H1 (cell line): ENCODE measurements at regions not wholly inside any gene's neighbourhood (a gene's known extent, or its start where the extent isn't known, plus 50 kb on each side); places are given as distances from the start of the nearest gene placed in this dataset.

ENCODE experiments used
- GTF2F1 ChIP-seq: IDR thresholded peaks from 2 replicates; pipeline ENCODE4 v1.6.1; 2012; ENCODE audit warnings: low read depth, low read length, improper control_type of control experiment, borderline replicate concordance
- POLR2A ChIP-seq, 2 experiments: IDR thresholded peaks; 1 replicate in 1 of 2; 2 replicates in 1 of 2; pipeline ENCODE4 v1.6.1; 2011; ENCODE audit warnings: low read depth in 2 of 2, low read length in 2 of 2, mild to moderate bottlenecking in 2 of 2; ENCODE audit errors: control extremely low read depth in 1 of 2
- RNF2 ChIP-seq: fragments of 200-900, 300-1000 bp; sonication (generic); IDR thresholded peaks from 2 replicates; pipeline ENCODE4 v1.7.1; 2016; ENCODE audit warnings: borderline replicate concordance, low read depth, mild to moderate bottlenecking, antibody characterized with exemption, low read length; ENCODE audit not compliant: poor library complexity, severe bottlenecking; ENCODE audit errors: missing control alignments
- ZNF274 ChIP-seq: IDR thresholded peaks from 2 replicates; pipeline ENCODE4 v1.7.0; 2012; ENCODE audit warnings: low read length, borderline replicate concordance; ENCODE audit errors: extremely low read depth

DNA sequence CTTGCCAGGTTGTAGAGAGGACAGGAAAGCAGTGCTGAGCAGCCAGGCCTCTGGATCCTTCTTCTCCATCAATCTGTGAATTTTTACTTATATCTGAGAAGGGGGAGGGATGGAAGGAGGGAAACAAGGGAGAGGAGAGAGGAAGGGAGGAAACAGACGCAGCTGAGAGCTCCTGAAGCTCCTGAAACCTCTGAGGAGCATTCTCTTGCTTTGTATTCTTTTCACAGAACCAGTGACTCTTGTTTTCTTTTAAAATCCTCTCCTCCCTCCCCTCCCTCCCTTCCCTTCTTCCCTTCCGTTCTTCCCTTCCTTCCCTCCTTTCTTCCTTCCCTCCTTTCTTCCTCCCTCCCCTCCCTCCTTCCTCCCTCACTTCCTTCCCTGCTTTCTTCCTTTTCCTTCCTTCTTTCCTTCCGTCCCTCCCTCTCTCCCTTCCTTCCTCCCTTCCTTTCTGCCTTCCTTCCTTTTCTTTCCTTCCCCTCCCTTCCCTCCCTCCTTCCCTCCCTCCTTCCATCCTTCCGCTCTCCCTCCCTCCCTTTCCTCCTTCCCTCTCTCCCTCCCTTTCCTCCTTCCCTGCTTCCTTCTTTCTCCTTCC lies 60.0 kb upstream of the RBFOX1 start (continued):
- TF ChIP-seq ZNF274: no peak
- no peak for TF ChIP-seq RNF2
- no peak for TF ChIP-seq POLR2A (IDR thresholded peaks at IDR 0.05; ENCODE audit: control extremely low read depth in 1 of 2, low read depth in 2 of 2, low read length in 2 of 2)
- no peak for TF ChIP-seq GTF2F1
